HCT116 (cell line): ENCODE measurements at regions not wholly inside any gene's neighbourhood (a gene's known extent, or its start where the extent isn't known, plus 50 kb on each side); places are given as distances from the start of the nearest gene placed in this dataset.

ENCODE experiments used
- ATAC-seq: fragments of 200-7000 bp; cut with Tn5 transposase; 2 replicates; pipeline ENCODE4 v1.9.1; 2020; ENCODE audit warnings: mild to moderate bottlenecking, moderate library complexity
- BruUV-seq: library from RNA; stranded (reverse); fragments of 400-500 nt; replicated peaks from 2 replicates; lab custom pipeline; 2021; lab: Mats Ljungman, UMichigan
- CTCF ChIA-PET: fragments of 300-600 bp; sonication (Branson Sonifier 250); formaldehyde crosslinking; loops from one replicate; lab custom pipeline; 2021; ENCODE audit warnings: antibody characterized with exemption; lab: Charles Lee
- POLR2A ChIA-PET: fragments of 300-600, 350-600 bp; sonication (Branson Sonifier 250); formaldehyde crosslinking; loops from one replicate; lab custom pipeline; 2021; ENCODE audit warnings: antibody characterized with exemption; lab: Charles Lee
- RAD21 ChIA-PET, 2 experiments: fragments of 300-600 bp; sonication (Branson Sonifier 250); formaldehyde crosslinking; loops; one replicate each; lab custom pipeline; 2023; ENCODE audit warnings: low total read pairs in 2 of 2; ENCODE audit not compliant: uncharacterized antibody in 2 of 2, unreplicated experiment in 2 of 2, low non-redundant PET in 1 of 2; lab: Charles Lee
- DNase-seq: peaks from one replicate; pipeline ENCODE4 v3.0.0-alpha.2; 2010; ENCODE audit warnings: low read depth, low spot score
- H2AFZ ChIP-seq: fragments of 200-600 bp; shearing (Covaris generic), sonication (generic); 2 replicates; pipeline ENCODE4 v1.6.1; 2017; ENCODE audit warnings: low read depth, mixed run types, mixed read lengths, antibody characterized with exemption, low read length; ENCODE audit not compliant: poor library complexity, severe bottlenecking
- H3K27ac ChIP-seq: 2 replicates; pipeline ENCODE4 v1.5.1; 2012; ENCODE audit warnings: low read depth, low read length
- H3K27me3 ChIP-seq: fragments of 200-600 bp; sonication (generic); 2 replicates; pipeline ENCODE4 v1.6.1; 2016; ENCODE audit warnings: mixed run types, low read length, mixed read lengths; ENCODE audit not compliant: insufficient read depth
- H3K36me3 ChIP-seq, 2 experiments: fragments of 200-500 bp in 1 of 2; fragments of 200-600 bp in 1 of 2; sonication (Bioruptor generic) in 1 of 2; sonication (generic) in 1 of 2; 2 replicates each; pipeline versions ENCODE4 v1.5.1 to v1.6.1; 2014 to 2016; ENCODE audit warnings: low read length in 2 of 2, inconsistent platforms in 1 of 2, mixed read lengths in 1 of 2, mixed run types in 1 of 2; ENCODE audit not compliant: insufficient read depth in 2 of 2, control insufficient read depth in 1 of 2
- H3K4me1 ChIP-seq, 2 experiments: fragments of 200-600 bp in 1 of 2; sonication (generic) in 1 of 2; 2 replicates each; pipeline versions ENCODE4 v1.5.1 to v1.6.1; 2012 to 2017; ENCODE audit warnings: low read length in 2 of 2, inconsistent platforms in 1 of 2, mild to moderate bottlenecking in 1 of 2, mixed read lengths in 1 of 2, mixed run types in 1 of 2, moderate library complexity in 1 of 2; ENCODE audit not compliant: insufficient read depth in 2 of 2, control insufficient read depth in 1 of 2
- H3K4me2 ChIP-seq: fragments of 200-600 bp; sonication (generic); 2 replicates; pipeline ENCODE4 v1.6.1; 2017; ENCODE audit warnings: mixed run types, low read length, mixed read lengths
- H3K4me3 ChIP-seq, 2 experiments: fragments of 200-600 bp in 1 of 2; sonication (generic) in 1 of 2; replicated peaks in 1 of 2; 2 replicates each; pipeline ENCODE4 v1.5.1; 2011 to 2016; ENCODE audit warnings: low read length in 2 of 2, control low read depth in 1 of 2, low read depth in 1 of 2, mild to moderate bottlenecking in 1 of 2, mixed read lengths in 1 of 2, mixed run types in 1 of 2
- H3K79me2 ChIP-seq: fragments of 200-600 bp; sonication (generic); 2 replicates; pipeline ENCODE4 v1.6.1; 2017; ENCODE audit warnings: mild to moderate bottlenecking, mixed run types, low read length, moderate library complexity, mixed read lengths; ENCODE audit not compliant: insufficient read depth
- H3K9ac ChIP-seq: fragments of 200-600 bp; sonication (generic); 2 replicates; pipeline ENCODE4 v1.6.1; 2016; ENCODE audit warnings: low read length, mixed read lengths
- H3K9me2 ChIP-seq: fragments of 200-600 bp; sonication (generic), shearing (Covaris generic); 2 replicates; pipeline ENCODE4 v1.6.1; 2017; ENCODE audit warnings: mixed run types, mild to moderate bottlenecking, moderate library complexity; ENCODE audit not compliant: insufficient read depth
- H3K9me3 ChIP-seq, 2 experiments: fragments of 200-500 bp in 1 of 2; fragments of 200-600 bp in 1 of 2; sonication (Bioruptor generic) in 1 of 2; sonication (generic) in 1 of 2; 2 replicates each; pipeline ENCODE4 v1.6.1; 2014 to 2017; ENCODE audit warnings: low read length in 2 of 2, mixed read lengths in 2 of 2, inconsistent platforms in 1 of 2, low read depth in 1 of 2, mild to moderate bottlenecking in 1 of 2, mixed run types in 1 of 2, moderate library complexity in 1 of 2; ENCODE audit not compliant: control insufficient read depth in 1 of 2, insufficient read depth in 1 of 2
- H4K20me1 ChIP-seq: fragments of 200-600 bp; sonication (generic), shearing (Covaris generic); 2 replicates; pipeline ENCODE4 v1.6.1; 2017; ENCODE audit warnings: mixed run types, mild to moderate bottlenecking, moderate library complexity; ENCODE audit not compliant: insufficient read depth
- ATF3 ChIP-seq: IDR thresholded peaks from 2 replicates; pipeline ENCODE4 v1.6.1; 2012
- CBX3 ChIP-seq: IDR thresholded peaks from 2 replicates; pipeline ENCODE4 v1.6.1; 2012; ENCODE audit warnings: low read depth
- CEBPB ChIP-seq: IDR thresholded peaks from 2 replicates; pipeline ENCODE4 v1.6.1; 2012; ENCODE audit warnings: low read depth
- CTCF ChIP-seq, 3 experiments: fragments of 200-600 bp in 1 of 3; sonication (generic) in 1 of 3; IDR thresholded peaks in 2 of 3; conservative IDR thresholded peaks in 1 of 3; 2 replicates each; pipeline ENCODE4 v1.5.1; 2012 to 2017; ENCODE audit warnings: low read depth in 2 of 3, low read length in 2 of 3, antibody characterized with exemption in 1 of 3, borderline replicate concordance in 1 of 3, control low read depth in 1 of 3, mild to moderate bottlenecking in 1 of 3, mixed read lengths in 1 of 3, mixed run types in 1 of 3, moderate library complexity in 1 of 3; ENCODE audit not compliant: insufficient read depth in 1 of 3
- ELF1 ChIP-seq: IDR thresholded peaks from 2 replicates; pipeline ENCODE4 v1.6.1; 2012; ENCODE audit warnings: low read depth, borderline replicate concordance
- EZH2 ChIP-seq: fragments of 200-600 bp; sonication (generic); IDR thresholded peaks from 2 replicates; pipeline ENCODE4 v1.6.1; 2017; ENCODE audit warnings: antibody characterized with exemption, mixed run types
- FOSL1 ChIP-seq: IDR thresholded peaks from 2 replicates; pipeline ENCODE4 v1.6.1; 2012; ENCODE audit warnings: low read depth
- JUND ChIP-seq: IDR thresholded peaks from 2 replicates; pipeline ENCODE4 v1.6.1; 2012
- POLR2A ChIP-seq: IDR thresholded peaks from 2 replicates; pipeline ENCODE4 v1.7.0; 2011; ENCODE audit warnings: borderline replicate concordance; ENCODE audit not compliant: insufficient read depth, insufficient read length; ENCODE audit errors: extremely low read depth
- RAD21 ChIP-seq: IDR thresholded peaks from 2 replicates; pipeline ENCODE4 v1.6.1; 2012; ENCODE audit warnings: low read depth, mild to moderate bottlenecking
- REST ChIP-seq: IDR thresholded peaks from 2 replicates; pipeline ENCODE4 v1.6.1; 2012; ENCODE audit warnings: low read depth
- SIN3A ChIP-seq: IDR thresholded peaks from 2 replicates; pipeline ENCODE4 v1.6.1; 2012; ENCODE audit warnings: low read depth
- SRF ChIP-seq: IDR thresholded peaks from 2 replicates; pipeline ENCODE4 v1.6.1; 2012; ENCODE audit warnings: low read depth
- TCF7L2 ChIP-seq: IDR thresholded peaks from 2 replicates; pipeline ENCODE4 v1.7.0; 2011; ENCODE audit warnings: borderline replicate concordance, inconsistent platforms; ENCODE audit not compliant: insufficient read depth, insufficient read length; ENCODE audit errors: extremely low read depth
- YY1 ChIP-seq: IDR thresholded peaks from 2 replicates; pipeline ENCODE4 v1.6.1; 2011; ENCODE audit warnings: low read length, low read depth, moderate library complexity, mild to moderate bottlenecking; ENCODE audit not compliant: insufficient replicate concordance; ENCODE audit errors: extremely low read depth
- ZFX ChIP-seq: fragments of 450-650 bp; IDR thresholded peaks from 2 replicates; pipeline ENCODE4 v1.6.1; 2017
- ZNF274 ChIP-seq: fragments of 200-500 bp; sonication (Bioruptor generic); IDR thresholded peaks from 2 replicates; pipeline ENCODE4 v1.6.1; 2014; ENCODE audit warnings: mild to moderate bottlenecking, low read depth, low read length, inconsistent platforms
- intact Hi-C: fragments of 100-400 bp; cut with micrococcal nuclease; formaldehyde crosslinking; loops from 2 replicates; pipeline ENCODE4 v1.10.0; 2022

- no peaks in the 10 kb centered on the region for H3K4me1 ChIP-seq
- ChIA-PET CTCF (no interaction called here), POLR2A (no interaction called here), RAD21 (no interaction called here)
- no peak overlapping the region for H3K4me2 ChIP-seq
- no peak overlapping the region for H2AFZ ChIP-seq
- no peak overlapping the region for H3K4me3 ChIP-seq
- no peaks in the 10 kb centered on the region for H3K9me2 ChIP-seq
- no peak overlapping the region for H3K27ac ChIP-seq
- DNase-seq (no peak), ATAC-seq (no peak)
- no peaks in the 10 kb centered on the region for H3K36me3 ChIP-seq
- H3K9ac ChIP-seq = no peak overlapping the region
- intact Hi-C loops = no loop called here
- no peaks in the 10 kb centered on the region for H4K20me1 ChIP-seq
- H3K9me3 ChIP-seq = peaks cover 3 to 8% of the 10 kb centered on the region in 2 experiments; a peak in 1 of 4 replicates
- no peaks in the 10 kb centered on the region for H3K79me2 ChIP-seq
- no TSS peak for BruUV-seq
- no peak for TF ChIP-seq RAD21
- no peak for TF ChIP-seq SIN3A
- no peaks in the 10 kb centered on the region for H3K27me3 ChIP-seq
Observed at GRCh38 chr11:24348908-24349307, 147.9 kb upstream of the LUZP2 start.

GRCh38 chr11:24351179-24351578 lies 145.7 kb upstream of the LUZP2 start:
- CTCF ChIA-PET = no interaction called here
- POLR2A ChIA-PET = no interaction called here
- H3K27me3 ChIP-seq = no peaks in the 10 kb centered on the region
- TF ChIP-seq ATF3 (no peak), EZH2 (no peak), REST (no peak), ELF1 (no peak), ZNF274 (no peak), CBX3 (no peak), CTCF (IDR thresholded peaks at IDR 0.05 in 2 of 3, conservative IDR thresholded peaks at IDR 0.05 in 1 of 3; ENCODE audit: borderline replicate concordance in 1 of 3, insufficient read depth in 1 of 3, low read depth in 2 of 3, low read length in 2 of 3) (no peak), TCF7L2 (no peak), JUND (no peak), SIN3A (no peak), CEBPB (no peak), ZFX (no peak), YY1 (no peak), FOSL1 (no peak), SRF (no peak), POLR2A (no peak)

More at GRCh38 chr11:24351179-24351578, 145.7 kb upstream of the LUZP2 start:
- no peak overlapping the region for H3K9ac ChIP-seq
- RAD21 ChIA-PET = no interaction called here
- no peaks in the 10 kb centered on the region for H3K36me3 ChIP-seq
- H2AFZ ChIP-seq = no peak overlapping the region
- H3K27ac ChIP-seq = no peak overlapping the region
- H4K20me1 ChIP-seq = no peaks in the 10 kb centered on the region
- BruUV-seq = no TSS peak
- no peak for ATAC-seq
- H3K9me2 ChIP-seq = no peaks in the 10 kb centered on the region
- H3K4me3 ChIP-seq = no peak overlapping the region
- H3K4me2 ChIP-seq = no peak overlapping the region
- peaks cover 0 to 3% of the 10 kb centered on the region in 2 experiments; a peak in 1 of 4 replicates for H3K9me3 ChIP-seq
- H3K4me1 ChIP-seq = no peaks in the 10 kb centered on the region
- H3K79me2 ChIP-seq = no peaks in the 10 kb centered on the region
- intact Hi-C loops = no loop called here
- no peak for DNase-seq
